OCI-LY7 (cell line): ENCODE measurements at regions not wholly inside any gene's neighbourhood (a gene's known extent, or its start where the extent isn't known, plus 50 kb on each side); places are given as distances from the start of the nearest gene placed in this dataset.

Experiments
- BruUV-seq: library from RNA; stranded (reverse); fragments of 400-500 nt; replicated peaks from 2 replicates; lab custom pipeline; 2021; lab: Mats Ljungman, UMichigan
- CTCF ChIA-PET: fragments of 300-600 bp; sonication (Branson Sonifier 250); formaldehyde crosslinking; loops from one replicate; lab custom pipeline; 2022; ENCODE audit warnings: antibody characterized with exemption; ENCODE audit not compliant: unreplicated experiment; lab: Charles Lee
- POLR2A ChIA-PET: fragments of 300-600 bp; sonication (Branson Sonifier 250); formaldehyde crosslinking; loops from one replicate; lab custom pipeline; 2022; ENCODE audit warnings: antibody characterized with exemption; lab: Charles Lee
- DNase-seq: peaks from one replicate; pipeline ENCODE4 v3.0.0-alpha.2; 2015; ENCODE audit warnings: low spot score
- H2AFZ ChIP-seq: fragments of 200-600 bp; sonication (generic), shearing (Covaris generic); 2 replicates; pipeline ENCODE4 v1.6.1; 2014; ENCODE audit warnings: mild to moderate bottlenecking, antibody characterized with exemption, low read length, moderate library complexity
- H3K27ac ChIP-seq: fragments of 200-600 bp; sonication (generic); 2 replicates; pipeline ENCODE4 v1.5.1; 2014; ENCODE audit warnings: mixed run types, low read depth, mild to moderate bottlenecking, moderate library complexity, low read length, inconsistent platforms; ENCODE audit not compliant: poor library complexity, severe bottlenecking
- H3K36me3 ChIP-seq: fragments of 200-600 bp; sonication (generic); 2 replicates; pipeline ENCODE4 v1.6.1; 2014; ENCODE audit warnings: mild to moderate bottlenecking, antibody characterized with exemption, low read length, moderate library complexity, mixed read lengths; ENCODE audit not compliant: insufficient read depth
- H3K4me1 ChIP-seq: fragments of 200-600 bp; sonication (generic); 2 replicates; pipeline ENCODE4 v1.5.1; 2014; ENCODE audit warnings: mild to moderate bottlenecking, low read length; ENCODE audit not compliant: insufficient read depth, poor library complexity, severe bottlenecking
- H3K4me2 ChIP-seq: fragments of 200-600 bp; sonication (generic); 2 replicates; pipeline ENCODE4 v1.6.1; 2014; ENCODE audit warnings: mild to moderate bottlenecking, low read length
- H3K4me3 ChIP-seq: fragments of 200-600 bp; sonication (generic); 2 replicates; pipeline ENCODE4 v1.5.1; 2014; ENCODE audit warnings: mild to moderate bottlenecking, low read depth, low read length; ENCODE audit not compliant: poor library complexity, severe bottlenecking
- H3K79me2 ChIP-seq: fragments of 200-600 bp; sonication (generic); 2 replicates; pipeline ENCODE4 v1.6.1; 2016; ENCODE audit warnings: low read depth, mild to moderate bottlenecking, low read length, moderate library complexity, mixed read lengths; ENCODE audit not compliant: insufficient read depth
- H3K9me2 ChIP-seq: fragments of 200-600 bp; sonication (generic); 2 replicates; pipeline ENCODE4 v1.6.1; 2016; ENCODE audit warnings: mild to moderate bottlenecking, low read length, mixed read lengths; ENCODE audit not compliant: insufficient read depth
- H3K9me3 ChIP-seq: fragments of 200-600 bp; sonication (generic); 2 replicates; pipeline ENCODE4 v1.6.1; 2014; ENCODE audit warnings: mild to moderate bottlenecking, mixed run types, low read length, mixed read lengths
- H4K20me1 ChIP-seq: fragments of 200-600 bp; sonication (generic); 2 replicates; pipeline ENCODE4 v1.6.1; 2014; ENCODE audit warnings: mild to moderate bottlenecking, antibody characterized with exemption, low read length, moderate library complexity, mixed read lengths; ENCODE audit not compliant: insufficient read depth
- CTCF ChIP-seq: fragments of 200-600 bp; sonication (generic); conservative IDR thresholded peaks from 2 replicates; pipeline ENCODE4 v1.5.1; 2014; ENCODE audit warnings: mild to moderate bottlenecking, antibody characterized with exemption, low read length, moderate library complexity, mixed read lengths
- EZH2phosphoT487 ChIP-seq: fragments of 200-600 bp; sonication (generic); IDR thresholded peaks from 2 replicates; pipeline ENCODE4 v1.6.1; 2018; ENCODE audit warnings: low read depth, borderline replicate concordance, mild to moderate bottlenecking, mixed run types, antibody characterized with exemption, low read length, moderate library complexity, mixed read lengths
- intact Hi-C: fragments of 100-400 bp; cut with micrococcal nuclease; formaldehyde crosslinking; loops from one replicate; pipeline ENCODE4 v1.10.0; 2022; ENCODE audit not compliant: unreplicated experiment

- Histone ChIP-seq H3K79me2 (no peaks in the 10 kb centered on the region), H3K9me2 (no peaks in the 10 kb centered on the region), H3K9me3 (no peaks in the 10 kb centered on the region), H3K4me1 (no peaks in the 10 kb centered on the region), H2AFZ (no peak overlapping the region), H4K20me1 (no peaks in the 10 kb centered on the region), H3K4me3 (no peak overlapping the region), H3K4me2 (no peak overlapping the region), H3K36me3 (no peaks in the 10 kb centered on the region), H3K27ac (no peak overlapping the region)
- ChIA-PET POLR2A (interaction anchor here (0.9 kb wide), 1 partner anchor 13 kb away, joined by 4 read pairs; no protein-coding TSS in a partner anchor), CTCF (no interaction called here)
- no TSS peak for BruUV-seq
- no peak for DNase-seq
- TF ChIP-seq EZH2phosphoT487 (no peak), CTCF (no peak)
- intact Hi-C loops = no loop called here
Measured at GRCh38 chr11:92357841-92358240, 133.2 kb downstream of the FAT3 start.

GRCh38 chr11:92361551-92361950 lies 136.9 kb downstream of the FAT3 start:
- no peak overlapping the region for H3K27ac ChIP-seq
- ChIA-PET CTCF (no interaction called here), POLR2A (no interaction called here)
- no peak for DNase-seq
- no TSS peak for BruUV-seq
- no peaks in the 10 kb centered on the region for H4K20me1 ChIP-seq
- H3K9me3 ChIP-seq = no peaks in the 10 kb centered on the region
- H3K4me2 ChIP-seq = no peak overlapping the region
- TF ChIP-seq EZH2phosphoT487 = no peak
- TF ChIP-seq CTCF = no peak
- H3K79me2 ChIP-seq = no peaks in the 10 kb centered on the region
- no peaks in the 10 kb centered on the region for H3K4me1 ChIP-seq
- no peak overlapping the region for H3K4me3 ChIP-seq
- no peak overlapping the region for H2AFZ ChIP-seq
- intact Hi-C loops = no loop called here
- H3K36me3 ChIP-seq = no peaks in the 10 kb centered on the region
- no peaks in the 10 kb centered on the region for H3K9me2 ChIP-seq

- ChIA-PET CTCF (no interaction called here), POLR2A (interaction anchor here (0.7 kb wide), 2 partner anchors 29 to 33 kb away, joined by 3 read pairs; no protein-coding TSS in a partner anchor)
- no peak for DNase-seq
- no peaks in the 10 kb centered on the region for H3K9me2 ChIP-seq
- H3K9me3 ChIP-seq = no peaks in the 10 kb centered on the region
- no peaks in the 10 kb centered on the region for H3K79me2 ChIP-seq
- intact Hi-C loops = no loop called here
- H3K4me1 ChIP-seq = no peaks in the 10 kb centered on the region
- H2AFZ ChIP-seq = no peak overlapping the region
- no TSS peak for BruUV-seq
- H3K36me3 ChIP-seq = no peaks in the 10 kb centered on the region
- no peak overlapping the region for H3K4me2 ChIP-seq
- no peak overlapping the region for H3K27ac ChIP-seq
- H3K4me3 ChIP-seq = no peak overlapping the region
- TF ChIP-seq EZH2phosphoT487 = no peak
- no peak for TF ChIP-seq CTCF
- no peaks in the 10 kb centered on the region for H4K20me1 ChIP-seq
Measured at GRCh38 chr11:92362989-92363388, 138.4 kb downstream of the FAT3 start.
